ENCODE measurements at regions not wholly inside any gene's neighbourhood (a gene's known extent, or its start where the extent isn't known, plus 50 kb on each side); places are given as distances from the start of the nearest gene placed in this dataset.

DNA sequence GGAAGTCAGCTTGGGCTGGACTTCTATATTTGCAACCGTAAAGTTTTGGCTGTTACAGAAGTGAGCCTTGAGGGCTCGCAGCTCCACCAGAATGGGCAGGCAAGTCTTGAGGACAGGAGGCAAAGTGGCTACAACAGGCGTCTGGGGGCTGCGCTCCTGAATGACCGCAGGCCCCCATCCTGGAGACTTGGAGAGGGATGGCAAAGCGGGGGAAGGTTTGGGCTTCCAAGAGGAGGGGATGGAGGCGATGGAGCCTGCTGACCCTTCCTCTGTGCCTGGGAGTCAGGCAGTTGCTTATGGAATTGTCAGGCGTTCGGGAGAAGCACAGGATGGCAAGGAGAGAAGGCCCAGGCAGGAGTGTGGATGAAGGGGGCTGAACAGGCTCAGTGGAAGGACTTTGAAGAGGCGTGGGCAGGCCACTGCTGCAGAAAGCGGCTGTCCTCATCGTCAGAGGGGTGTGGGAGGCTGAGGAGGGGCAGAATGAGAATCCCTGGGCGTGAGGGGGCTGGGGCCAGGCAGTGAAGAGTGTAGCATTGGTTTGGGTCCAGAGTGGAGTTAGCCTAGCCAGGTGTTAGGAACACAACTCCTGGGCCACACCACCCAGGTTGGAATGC lies 72.3 kb downstream of the INHBB start (continued):
- TF ChIP-seq, protein P1, sequence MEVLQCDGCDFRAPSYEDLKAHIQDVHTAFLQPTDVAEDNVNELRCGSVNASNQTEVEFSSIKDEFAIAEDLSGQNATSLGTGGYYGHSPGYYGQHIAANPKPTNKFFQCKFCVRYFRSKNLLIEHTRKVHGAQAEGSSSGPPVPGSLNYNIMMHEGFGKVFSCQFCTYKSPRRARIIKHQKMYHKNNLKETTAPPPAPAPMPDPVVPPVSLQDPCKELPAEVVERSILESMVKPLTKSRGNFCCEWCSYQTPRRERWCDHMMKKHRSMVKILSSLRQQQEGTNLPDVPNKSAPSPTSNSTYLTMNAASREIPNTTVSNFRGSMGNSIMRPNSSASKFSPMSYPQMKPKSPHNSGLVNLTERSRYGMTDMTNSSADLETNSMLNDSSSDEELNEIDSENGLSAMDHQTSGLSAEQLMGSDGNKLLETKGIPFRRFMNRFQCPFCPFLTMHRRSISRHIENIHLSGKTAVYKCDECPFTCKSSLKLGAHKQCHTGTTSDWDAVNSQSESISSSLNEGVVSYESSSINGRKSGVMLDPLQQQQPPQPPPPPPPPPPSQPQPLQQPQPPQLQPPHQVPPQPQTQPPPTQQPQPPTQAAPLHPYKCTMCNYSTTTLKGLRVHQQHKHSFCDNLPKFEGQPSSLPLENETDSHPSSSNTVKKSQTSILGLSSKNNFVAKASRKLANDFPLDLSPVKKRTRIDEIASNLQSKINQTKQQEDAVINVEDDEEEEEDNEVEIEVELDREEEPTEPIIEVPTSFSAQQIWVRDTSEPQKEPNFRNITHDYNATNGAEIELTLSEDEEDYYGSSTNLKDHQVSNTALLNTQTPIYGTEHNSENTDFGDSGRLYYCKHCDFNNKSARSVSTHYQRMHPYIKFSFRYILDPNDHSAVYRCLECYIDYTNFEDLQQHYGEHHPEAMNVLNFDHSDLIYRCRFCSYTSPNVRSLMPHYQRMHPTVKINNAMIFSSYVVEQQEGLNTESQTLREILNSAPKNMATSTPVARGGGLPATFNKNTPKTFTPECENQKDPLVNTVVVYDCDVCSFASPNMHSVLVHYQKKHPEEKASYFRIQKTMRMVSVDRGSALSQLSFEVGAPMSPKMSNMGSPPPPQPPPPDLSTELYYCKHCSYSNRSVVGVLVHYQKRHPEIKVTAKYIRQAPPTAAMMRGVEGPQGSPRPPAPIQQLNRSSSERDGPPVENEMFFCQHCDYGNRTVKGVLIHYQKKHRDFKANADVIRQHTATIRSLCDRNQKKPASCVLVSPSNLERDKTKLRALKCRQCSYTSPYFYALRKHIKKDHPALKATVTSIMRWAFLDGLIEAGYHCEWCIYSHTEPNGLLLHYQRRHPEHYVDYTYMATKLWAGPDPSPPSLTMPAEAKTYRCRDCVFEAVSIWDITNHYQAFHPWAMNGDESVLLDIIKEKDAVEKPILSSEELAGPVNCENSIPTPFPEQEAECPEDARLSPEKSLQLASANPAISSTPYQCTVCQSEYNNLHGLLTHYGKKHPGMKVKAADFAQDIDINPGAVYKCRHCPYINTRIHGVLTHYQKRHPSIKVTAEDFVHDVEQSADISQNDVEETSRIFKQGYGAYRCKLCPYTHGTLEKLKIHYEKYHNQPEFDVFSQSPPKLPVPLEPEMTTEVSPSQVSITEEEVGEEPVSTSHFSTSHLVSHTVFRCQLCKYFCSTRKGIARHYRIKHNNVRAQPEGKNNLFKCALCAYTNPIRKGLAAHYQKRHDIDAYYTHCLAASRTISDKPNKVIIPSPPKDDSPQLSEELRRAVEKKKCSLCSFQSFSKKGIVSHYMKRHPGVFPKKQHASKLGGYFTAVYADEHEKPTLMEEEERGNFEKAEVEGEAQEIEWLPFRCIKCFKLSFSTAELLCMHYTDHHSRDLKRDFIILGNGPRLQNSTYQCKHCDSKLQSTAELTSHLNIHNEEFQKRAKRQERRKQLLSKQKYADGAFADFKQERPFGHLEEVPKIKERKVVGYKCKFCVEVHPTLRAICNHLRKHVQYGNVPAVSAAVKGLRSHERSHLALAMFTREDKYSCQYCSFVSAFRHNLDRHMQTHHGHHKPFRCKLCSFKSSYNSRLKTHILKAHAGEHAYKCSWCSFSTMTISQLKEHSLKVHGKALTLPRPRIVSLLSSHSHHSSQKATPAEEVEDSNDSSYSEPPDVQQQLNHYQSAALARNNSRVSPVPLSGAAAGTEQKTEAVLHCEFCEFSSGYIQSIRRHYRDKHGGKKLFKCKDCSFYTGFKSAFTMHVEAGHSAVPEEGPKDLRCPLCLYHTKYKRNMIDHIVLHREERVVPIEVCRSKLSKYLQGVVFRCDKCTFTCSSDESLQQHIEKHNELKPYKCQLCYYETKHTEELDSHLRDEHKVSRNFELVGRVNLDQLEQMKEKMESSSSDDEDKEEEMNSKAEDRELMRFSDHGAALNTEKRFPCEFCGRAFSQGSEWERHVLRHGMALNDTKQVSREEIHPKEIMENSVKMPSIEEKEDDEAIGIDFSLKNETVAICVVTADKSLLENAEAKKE (CRISPR knock-in tag; IDR thresholded peaks at IDR 0.05) = no peak
- TF ChIP-seq STAT1 (IDR thresholded peaks at IDR 0.05; ENCODE audit: unreplicated experiment) = no peak

DNA sequence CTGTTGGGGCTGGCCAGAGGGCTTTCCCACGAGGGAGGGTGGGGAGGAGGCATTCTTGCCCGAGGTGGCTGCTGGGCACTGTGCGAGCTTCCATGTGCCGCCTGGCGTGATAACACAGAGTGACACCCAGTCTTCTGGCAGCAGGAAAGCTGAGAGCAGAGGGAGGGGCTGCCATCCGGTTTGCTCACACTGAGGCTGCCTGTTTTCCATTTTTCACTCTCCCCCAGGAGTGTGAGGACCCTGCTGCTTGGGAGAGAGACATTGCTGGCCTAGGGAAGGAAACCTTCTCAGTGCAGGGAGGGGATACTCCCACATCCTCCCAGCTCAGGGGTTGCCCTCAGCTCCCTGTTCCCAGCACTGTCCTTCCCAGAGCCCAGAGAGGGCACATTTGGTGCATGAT lies 73.1 kb downstream of the INHBB start:
- Mint-ChIP-seq H3K27ac (no peak overlapping the region), H3K27me3 (ENCODE audit: insufficient read depth, low read depth, poor library complexity) (peaks cover 13% of the 10 kb centered on the region), H3K36me3 (ENCODE audit: low read depth) (no peaks in the 10 kb centered on the region), H3K4me3 (no peak overlapping the region), H3K4me1 (peaks cover 6% of the 10 kb centered on the region), H3K9me3 (no peaks in the 10 kb centered on the region)
- no peaks in the 10 kb centered on the region for H3K4me1 ChIP-seq (ENCODE audit: insufficient read depth)
- no peaks in the 10 kb centered on the region for H3F3A ChIP-seq (replicated peaks; ENCODE audit: low read depth)
- ATAC-seq (peak; percentile 29; the same call in 2 of the 3 replicates), DNase-seq (ENCODE audit: low spot score) (no peak)
- H3K9me2 ChIP-seq (ENCODE audit: insufficient read depth) = no peaks in the 10 kb centered on the region
- no peaks in the 10 kb centered on the region for H4K20me1 ChIP-seq (replicated peaks; ENCODE audit: insufficient read depth)
- no peaks in the 10 kb centered on the region for H3K36me3 ChIP-seq (ENCODE audit: insufficient read depth)
- no peaks in the 10 kb centered on the region for H3K27me3 ChIP-seq (ENCODE audit: insufficient read depth)
- H3K79me2 ChIP-seq (replicated peaks; ENCODE audit: insufficient read depth) = no peaks in the 10 kb centered on the region
- H3K4me2 ChIP-seq = no peak overlapping the region
- no peak overlapping the region for H3K4me3 ChIP-seq
- H3K27ac ChIP-seq (ENCODE audit: low read depth) = no peak overlapping the region
- no peak overlapping the region for H2AFZ ChIP-seq
- TF ChIP-seq EZH2phosphoT487 (IDR thresholded peaks at IDR 0.05; ENCODE audit: unreplicated experiment) (no peak), NANOG (IDR thresholded peaks at IDR 0.05; ENCODE audit: borderline replicate concordance) (no peak), JUNB (IDR thresholded peaks at IDR 0.05; ENCODE audit: unreplicated experiment) (no peak), POLR2AphosphoS5 (IDR thresholded peaks at IDR 0.05; ENCODE audit: low read depth) (no peak), EZH2 (IDR thresholded peaks at IDR 0.05; ENCODE audit: low read depth, unreplicated experiment) (no peak)
- TF ChIP-seq, protein P1 (CRISPR knock-in tag; IDR thresholded peaks at IDR 0.05) = no peak
- TF ChIP-seq, protein P2, sequence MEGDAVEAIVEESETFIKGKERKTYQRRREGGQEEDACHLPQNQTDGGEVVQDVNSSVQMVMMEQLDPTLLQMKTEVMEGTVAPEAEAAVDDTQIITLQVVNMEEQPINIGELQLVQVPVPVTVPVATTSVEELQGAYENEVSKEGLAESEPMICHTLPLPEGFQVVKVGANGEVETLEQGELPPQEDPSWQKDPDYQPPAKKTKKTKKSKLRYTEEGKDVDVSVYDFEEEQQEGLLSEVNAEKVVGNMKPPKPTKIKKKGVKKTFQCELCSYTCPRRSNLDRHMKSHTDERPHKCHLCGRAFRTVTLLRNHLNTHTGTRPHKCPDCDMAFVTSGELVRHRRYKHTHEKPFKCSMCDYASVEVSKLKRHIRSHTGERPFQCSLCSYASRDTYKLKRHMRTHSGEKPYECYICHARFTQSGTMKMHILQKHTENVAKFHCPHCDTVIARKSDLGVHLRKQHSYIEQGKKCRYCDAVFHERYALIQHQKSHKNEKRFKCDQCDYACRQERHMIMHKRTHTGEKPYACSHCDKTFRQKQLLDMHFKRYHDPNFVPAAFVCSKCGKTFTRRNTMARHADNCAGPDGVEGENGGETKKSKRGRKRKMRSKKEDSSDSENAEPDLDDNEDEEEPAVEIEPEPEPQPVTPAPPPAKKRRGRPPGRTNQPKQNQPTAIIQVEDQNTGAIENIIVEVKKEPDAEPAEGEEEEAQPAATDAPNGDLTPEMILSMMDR (conservative IDR thresholded peaks at IDR 0.05; ENCODE audit: low read depth in 2 of 2) = no peak
